ENCODE measurements at regions not wholly inside any gene's neighbourhood (a gene's known extent, or its start where the extent isn't known, plus 50 kb on each side); places are given as distances from the start of the nearest gene placed in this dataset.

GRCh38 chr6:2454180-2454579 lies 208.8 kb upstream of the GMDS start:
- DNase-seq = no peak

DNA sequence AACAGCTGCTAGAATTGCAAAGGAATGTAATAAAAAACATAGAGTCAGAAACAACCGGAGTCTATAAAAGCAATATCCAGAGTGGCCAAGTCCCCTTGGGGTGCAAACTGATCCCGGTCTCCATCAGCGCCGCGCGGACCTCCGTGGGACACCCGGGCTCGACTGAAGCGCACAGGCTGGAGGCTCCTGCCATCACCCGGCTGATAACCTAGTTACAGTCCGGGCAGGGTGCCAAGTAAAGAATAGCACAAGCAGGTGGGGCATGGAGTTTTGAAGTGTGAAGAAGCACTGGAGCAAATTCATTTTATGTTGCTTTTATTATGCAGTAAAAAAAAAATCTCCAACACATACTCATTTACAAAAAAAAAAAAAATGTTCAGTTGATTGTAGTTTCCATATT lies 205.1 kb upstream of the GMDS start:
- DNase-seq = no peak

- DNase-seq = no peak
Measured at GRCh38 chr6:2449572-2449940, 204.2 kb upstream of the GMDS start.

DNA sequence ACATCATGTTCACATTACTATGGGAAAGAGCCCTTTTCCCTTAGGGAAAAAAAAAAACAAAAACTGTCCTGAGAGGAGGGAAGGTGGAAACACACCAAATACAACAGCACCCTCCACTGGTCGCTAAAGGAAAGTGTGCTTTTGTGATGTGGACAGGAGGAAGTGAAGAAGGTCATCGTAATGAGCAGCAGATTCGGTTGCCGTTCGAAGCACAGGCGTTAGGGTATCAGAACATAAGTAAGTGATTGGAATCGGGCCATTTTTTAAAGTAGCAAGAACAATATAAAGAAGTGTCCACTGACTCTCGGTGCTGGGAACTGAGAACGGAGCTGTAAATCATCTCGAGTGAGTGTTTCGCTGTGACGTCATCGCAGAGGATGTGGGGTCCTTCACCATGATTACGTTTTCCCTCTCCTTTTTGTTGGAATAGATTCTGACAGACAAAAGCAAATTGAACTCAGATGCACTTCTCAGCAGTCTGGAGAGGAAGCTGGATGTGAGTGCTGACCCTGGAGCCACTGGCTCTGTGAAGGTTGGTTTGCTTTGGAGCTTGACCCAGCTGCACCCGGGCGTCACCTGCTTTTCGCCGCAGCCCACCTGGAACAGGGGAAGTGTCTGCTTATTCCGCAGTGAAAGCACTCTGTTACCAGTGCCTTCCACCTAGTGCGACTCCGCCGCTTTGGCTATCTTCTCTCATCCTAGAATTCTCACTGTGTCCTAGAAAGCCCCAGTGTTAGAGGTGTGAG lies 203.6 kb upstream of the GMDS start:
- DNase-seq = peak; percentile 59

DNA sequence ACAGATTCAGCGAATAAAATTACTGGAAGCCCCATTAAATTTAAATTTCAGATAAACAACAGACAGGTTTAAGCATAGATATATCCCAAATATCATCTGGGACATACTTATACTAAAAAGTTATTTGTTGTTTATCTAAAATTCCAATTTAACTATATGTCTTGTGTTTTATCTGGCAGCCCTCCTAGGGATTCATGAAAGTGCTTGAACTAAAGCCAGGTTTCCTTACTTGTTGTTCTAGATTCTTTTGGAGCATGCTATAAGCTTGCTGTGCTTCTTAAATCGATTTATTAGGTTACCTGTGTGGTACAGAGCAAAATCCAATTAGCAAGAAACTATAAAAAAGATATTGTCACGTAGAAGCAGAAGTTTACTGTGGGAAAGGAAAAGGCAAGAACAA lies 202.5 kb upstream of the GMDS start:
- no peak for DNase-seq

GRCh38 chr6:2447318-2447920 lies 202.0 kb upstream of the GMDS start:
- no peak for DNase-seq

GRCh38 chr6:2441601-2442475 lies 196.4 kb upstream of the GMDS start:
- DNase-seq = no peak

- DNase-seq = no peak
Measured at GRCh38 chr6:2440516-2440915, 195.1 kb upstream of the GMDS start.

GRCh38 chr6:2439632-2440031 lies 194.2 kb upstream of the GMDS start:
- DNase-seq = no peak

DNA sequence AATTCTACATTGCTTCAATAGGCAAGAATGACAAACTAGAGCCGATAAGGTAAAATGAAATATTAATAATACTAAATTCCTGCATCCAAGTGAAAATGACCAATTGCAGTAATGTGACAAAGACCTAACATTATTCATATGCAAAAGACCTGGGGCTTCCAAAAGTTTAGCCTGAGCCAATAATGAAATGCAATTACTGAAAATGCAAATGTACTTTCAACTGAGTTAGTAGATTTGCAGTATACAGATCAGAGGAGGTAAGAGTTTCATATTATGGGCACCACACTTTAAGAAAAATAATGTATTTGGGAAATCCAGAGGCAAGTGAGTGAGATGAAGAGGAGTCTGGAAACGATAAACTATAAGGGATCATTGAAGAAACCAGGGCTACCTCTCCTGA lies 193.7 kb upstream of the GMDS start:
- no peak for DNase-seq

GRCh38 chr6:2436410-2437154 lies 191.2 kb upstream of the GMDS start:
- no peak for DNase-seq

DNA sequence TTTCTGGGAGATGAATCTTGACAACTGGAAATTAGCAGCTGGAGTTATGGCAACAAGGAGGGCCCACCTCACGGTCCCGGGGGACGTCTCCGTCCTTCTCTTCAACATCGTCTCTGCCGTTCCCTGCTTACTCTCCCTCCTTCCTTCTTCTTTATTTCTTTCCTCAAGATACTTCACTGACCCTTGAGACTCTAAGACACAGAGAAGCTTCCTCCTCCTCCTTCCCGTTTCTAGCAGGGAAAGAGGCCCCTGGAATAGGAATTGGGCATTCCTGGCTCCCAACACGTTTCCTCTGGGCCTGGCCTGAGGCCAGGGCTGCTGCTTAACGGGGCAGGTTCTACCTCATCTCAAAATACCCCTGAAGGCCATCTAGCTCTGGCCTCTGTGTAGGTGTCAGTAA lies 189.9 kb upstream of the GMDS start:
- no peak for DNase-seq

GRCh38 chr6:2434912-2435311 lies 189.5 kb upstream of the GMDS start:
- no peak for DNase-seq

- DNase-seq = no peak
Measured at GRCh38 chr6:2434116-2434515, 188.7 kb upstream of the GMDS start.

GRCh38 chr6:2433711-2434110 lies 188.3 kb upstream of the GMDS start:
- no peak for DNase-seq

DNA sequence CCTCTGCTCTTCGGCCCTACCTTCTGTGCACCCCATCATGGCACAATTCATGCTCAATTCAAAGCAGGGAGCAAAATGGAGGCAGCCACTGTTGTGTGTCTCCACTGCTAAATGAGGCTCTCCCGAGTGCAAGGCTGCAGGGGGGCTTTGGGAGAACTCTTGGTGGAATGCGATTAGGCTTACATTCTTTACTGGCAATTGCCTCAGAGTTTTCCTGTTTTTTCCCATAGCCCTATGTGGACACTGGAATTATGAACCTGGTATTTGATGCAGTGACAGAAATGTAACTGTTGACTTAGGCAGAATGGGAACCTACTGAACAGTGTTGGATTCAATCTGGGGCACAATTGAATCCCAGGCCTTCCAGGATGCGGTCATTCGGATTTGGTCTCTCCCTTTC lies 187.9 kb upstream of the GMDS start:
- DNase-seq = no peak

GRCh38 chr6:2432292-2432691 lies 186.9 kb upstream of the GMDS start:
- DNase-seq = no peak

DNA sequence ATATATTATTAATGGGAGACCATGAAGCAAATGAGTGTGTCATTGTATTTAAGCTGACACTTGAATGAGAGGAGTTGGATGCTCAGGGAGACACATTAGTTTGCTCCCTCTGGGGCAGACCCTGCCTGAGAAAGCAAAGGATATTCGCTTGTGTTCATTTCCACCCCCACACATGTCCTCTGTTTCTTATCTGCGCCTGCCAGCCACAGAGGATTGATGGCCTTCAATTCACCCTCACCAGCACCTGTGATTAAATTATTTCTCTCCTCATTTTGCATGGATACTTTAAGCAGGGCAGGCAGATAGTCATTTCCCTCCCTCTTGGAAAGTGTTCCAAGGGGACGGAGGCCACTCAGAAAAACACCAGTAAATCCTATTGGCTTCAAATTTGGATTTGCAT lies 185.2 kb upstream of the GMDS start:
- DNase-seq = no peak

GRCh38 chr6:2429460-2429859 lies 184.1 kb upstream of the GMDS start:
- no peak for DNase-seq

- no peak for DNase-seq
Measured at GRCh38 chr6:2429032-2429431, 183.6 kb upstream of the GMDS start.

DNA sequence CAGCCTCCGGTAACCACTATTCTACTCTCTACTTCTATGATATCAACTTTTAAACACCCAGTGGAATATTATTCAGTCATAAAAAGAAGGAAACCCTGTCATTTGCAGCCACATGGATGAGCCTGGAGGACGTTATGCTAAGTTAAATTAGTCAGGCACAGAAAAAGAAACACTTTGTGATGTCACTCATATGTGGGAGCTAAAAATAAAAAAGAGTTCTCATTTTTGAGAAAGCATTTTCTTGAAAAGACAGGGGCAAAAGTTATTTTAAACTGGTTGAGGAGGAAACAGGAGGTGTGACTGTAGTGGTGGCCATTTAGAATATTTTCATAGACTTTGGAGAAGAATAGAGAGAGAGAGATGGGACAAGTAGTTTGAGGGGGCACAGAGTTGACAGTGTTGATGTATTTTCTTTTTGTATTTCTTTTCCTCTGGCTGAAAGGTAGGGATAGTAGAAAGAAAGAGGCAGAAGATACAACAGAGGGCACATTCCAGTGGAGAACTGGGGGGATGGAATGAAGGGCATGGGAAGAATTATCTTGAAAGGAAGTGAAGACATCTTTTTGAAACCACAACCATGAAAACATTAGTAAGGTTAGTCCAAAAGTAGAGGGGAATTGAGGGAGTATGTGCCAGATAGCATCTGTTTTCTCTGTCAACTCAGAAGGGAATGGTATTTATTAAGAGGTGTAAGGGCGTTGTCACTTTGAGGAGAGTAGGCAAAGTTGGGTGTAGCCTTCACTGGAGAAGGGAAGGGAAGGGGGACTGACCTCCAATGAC lies 181.3 kb upstream of the GMDS start:
- no peak for DNase-seq

- DNase-seq = no peak
Measured at GRCh38 chr6:2416128-2416712, 170.8 kb upstream of the GMDS start.

Measured in hindlimb muscle (tissue), 1 donor.